GM12873 (cell line): ENCODE measurements at regions not wholly inside any gene's neighbourhood (a gene's known extent, or its start where the extent isn't known, plus 50 kb on each side); places are given as distances from the start of the nearest gene placed in this dataset.

ENCODE experiments used
- TF ChIP-seq, protein P1 (sequence below): IDR thresholded peaks from 2 replicates; pipeline ENCODE4 v1.5.1; 2012; ENCODE audit warnings: low read depth, mild to moderate bottlenecking, moderate library complexity, low read length, control low read depth; ENCODE audit not compliant: insufficient read depth; ENCODE audit errors: missing control alignments

DNA sequence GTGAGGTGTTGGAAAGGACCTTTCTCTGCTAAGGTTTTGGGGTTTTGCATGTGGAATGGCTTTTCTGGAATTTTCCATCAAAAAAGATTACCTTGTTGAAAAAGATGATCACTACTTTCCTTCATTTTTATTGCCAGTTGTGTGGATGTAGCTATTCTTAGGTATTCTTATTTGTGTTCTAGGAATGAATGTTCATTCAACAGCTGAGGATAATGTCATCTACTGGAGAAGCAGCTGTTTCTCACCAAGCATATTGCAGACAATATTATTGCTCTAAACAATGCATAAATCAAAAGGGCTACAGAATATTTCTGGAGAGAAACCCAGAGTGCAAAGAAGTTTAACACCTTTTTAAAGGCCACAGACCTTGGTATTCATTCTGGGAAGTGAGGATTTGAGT is 145.6 kb upstream of the CALCR start:
- TF ChIP-seq, protein P1, sequence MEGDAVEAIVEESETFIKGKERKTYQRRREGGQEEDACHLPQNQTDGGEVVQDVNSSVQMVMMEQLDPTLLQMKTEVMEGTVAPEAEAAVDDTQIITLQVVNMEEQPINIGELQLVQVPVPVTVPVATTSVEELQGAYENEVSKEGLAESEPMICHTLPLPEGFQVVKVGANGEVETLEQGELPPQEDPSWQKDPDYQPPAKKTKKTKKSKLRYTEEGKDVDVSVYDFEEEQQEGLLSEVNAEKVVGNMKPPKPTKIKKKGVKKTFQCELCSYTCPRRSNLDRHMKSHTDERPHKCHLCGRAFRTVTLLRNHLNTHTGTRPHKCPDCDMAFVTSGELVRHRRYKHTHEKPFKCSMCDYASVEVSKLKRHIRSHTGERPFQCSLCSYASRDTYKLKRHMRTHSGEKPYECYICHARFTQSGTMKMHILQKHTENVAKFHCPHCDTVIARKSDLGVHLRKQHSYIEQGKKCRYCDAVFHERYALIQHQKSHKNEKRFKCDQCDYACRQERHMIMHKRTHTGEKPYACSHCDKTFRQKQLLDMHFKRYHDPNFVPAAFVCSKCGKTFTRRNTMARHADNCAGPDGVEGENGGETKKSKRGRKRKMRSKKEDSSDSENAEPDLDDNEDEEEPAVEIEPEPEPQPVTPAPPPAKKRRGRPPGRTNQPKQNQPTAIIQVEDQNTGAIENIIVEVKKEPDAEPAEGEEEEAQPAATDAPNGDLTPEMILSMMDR = no peak

DNA sequence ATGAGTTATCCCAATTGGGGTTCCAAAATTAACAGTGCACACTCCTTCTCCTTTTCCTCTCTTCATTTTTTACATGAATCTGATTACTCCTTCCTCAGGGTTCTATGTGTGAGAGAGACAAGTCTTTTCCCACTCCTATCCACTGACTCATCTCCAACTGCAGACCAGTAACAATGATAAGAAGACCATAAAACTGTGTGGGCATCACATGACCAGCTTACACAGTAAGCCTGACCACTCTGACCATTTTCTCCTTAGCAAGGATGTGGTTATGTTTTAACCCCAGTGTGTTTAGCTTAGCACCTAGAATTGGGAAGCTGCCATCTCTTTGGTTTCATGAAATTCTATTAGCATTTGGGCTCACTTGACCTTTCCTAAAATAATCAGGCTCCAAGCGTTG is 145.0 kb upstream of the CALCR start:
- TF ChIP-seq, protein P1 = no peak

DNA sequence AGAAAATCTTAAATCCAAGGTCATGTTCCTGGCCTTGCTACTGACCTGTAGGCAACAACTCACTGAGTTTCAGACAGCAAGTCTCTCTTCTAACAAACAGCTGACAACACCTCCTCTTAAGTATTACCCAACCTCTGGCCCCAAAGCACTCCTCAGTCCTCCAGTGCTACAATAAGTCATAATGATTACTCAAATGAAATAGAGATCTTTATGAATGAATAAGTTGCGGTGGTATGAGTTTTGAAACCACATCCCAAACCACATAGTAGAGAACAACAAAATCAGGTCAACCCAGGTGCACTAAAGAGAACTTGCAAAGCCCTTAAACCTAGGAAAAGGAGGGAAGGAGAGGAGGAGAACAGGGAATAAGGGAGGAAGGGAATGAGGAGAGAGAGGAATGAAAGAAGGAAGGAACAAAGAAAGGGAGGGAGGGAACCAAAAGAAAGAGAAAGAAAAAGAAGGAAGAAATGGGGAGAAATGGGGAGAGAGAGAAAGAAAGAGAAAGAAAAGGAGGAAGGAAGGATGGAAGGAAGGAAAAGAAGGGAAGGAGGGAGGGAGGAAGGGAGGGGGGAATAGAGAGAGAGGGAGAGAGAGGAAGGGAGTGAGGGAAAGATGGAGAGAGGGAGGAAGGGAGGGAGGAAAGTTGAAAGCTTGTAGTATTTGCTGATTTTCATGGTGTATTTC is 142.8 kb upstream of the CALCR start:
- TF ChIP-seq, protein P1 = no peak

DNA sequence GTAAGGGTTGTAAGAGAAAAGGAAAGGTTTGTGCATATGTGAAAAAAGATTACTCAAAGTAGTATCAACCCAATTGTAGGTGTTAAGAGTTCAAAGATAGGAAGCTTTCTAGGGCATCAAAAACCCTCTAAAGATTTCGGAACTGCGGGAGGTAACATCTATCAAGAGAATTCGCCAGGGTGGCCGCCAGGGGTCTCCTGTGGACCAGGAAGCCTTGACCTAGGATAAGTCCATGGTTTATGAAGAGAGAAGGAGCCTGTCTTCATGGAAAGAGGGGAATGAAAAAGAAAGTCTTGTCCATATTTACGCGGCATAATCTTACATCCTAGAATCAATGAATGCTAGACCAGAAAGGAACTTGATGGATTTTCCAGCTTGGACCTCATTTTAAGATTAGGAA is 140.7 kb upstream of the CALCR start:
- TF ChIP-seq, protein P1 = peak; percentile 61

- TF ChIP-seq, protein P1 = no peak
Measured at GRCh38 chr7:93711926-93712325, 137.4 kb upstream of the CALCR start.

- TF ChIP-seq, protein P1 = no peak
Measured at GRCh38 chr7:93707249-93707648, 132.7 kb upstream of the CALCR start.

DNA sequence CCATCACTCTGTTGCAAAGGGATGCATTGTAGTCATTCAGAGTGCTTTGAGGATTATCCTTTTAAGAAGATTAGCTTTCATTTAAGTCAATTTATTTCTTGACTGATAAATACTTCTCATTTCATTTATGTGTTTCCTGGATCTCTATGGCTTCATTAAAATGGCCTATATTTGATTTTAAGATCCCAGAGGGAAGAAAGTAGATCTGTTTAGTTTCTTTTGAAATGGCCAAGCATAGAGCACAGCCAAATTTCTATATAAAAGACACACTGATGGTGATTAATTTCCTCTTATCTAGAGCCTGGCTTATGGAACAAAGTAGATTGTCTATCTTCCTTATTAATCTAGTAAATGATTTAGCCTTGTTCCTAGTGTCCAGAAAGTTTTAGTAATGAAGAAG is 129.7 kb upstream of the CALCR start:
- TF ChIP-seq, protein P1 = no peak
